GM12878 (cell line): ENCODE measurements at regions not wholly inside any gene's neighbourhood (a gene's known extent, or its start where the extent isn't known, plus 50 kb on each side); places are given as distances from the start of the nearest gene placed in this dataset.

Experiments used
- ATAC-seq: fragments of 200-7000 bp; cut with Tn5 transposase; 3 replicates; pipeline ENCODE4 v1.9.1; 2020; ENCODE audit warnings: mild to moderate bottlenecking, moderate library complexity
- BruUV-seq: library from RNA; stranded (reverse); fragments of 400-500 nt; replicated peaks from 2 replicates; lab custom pipeline; 2021; lab: Mats Ljungman, UMichigan
- CTCF ChIA-PET: fragments of 300-600 bp; sonication (Branson Sonifier 250); formaldehyde crosslinking; extraction: SDS; loops from one replicate; lab custom pipeline; 2021; ENCODE audit warnings: inconsistent platforms; lab: Yijun Ruan, JAX
- POLR2A ChIA-PET: fragments of 350-600 bp; formaldehyde crosslinking; extraction: SDS; loops from one replicate; lab custom pipeline; 2021; ENCODE audit warnings: inconsistent platforms; lab: Charles Lee
- RAD21 ChIA-PET: fragments of 300-600 bp; sonication (Branson Sonifier 250); formaldehyde crosslinking; loops from one replicate; lab custom pipeline; 2023; ENCODE audit warnings: antibody characterized with exemption; ENCODE audit not compliant: unreplicated experiment; lab: Charles Lee
- SMC1A ChIA-PET: fragments of 300-600 bp; sonication (Branson Sonifier 250); formaldehyde crosslinking; loops from one replicate; lab custom pipeline; 2023; ENCODE audit not compliant: unreplicated experiment, uncharacterized antibody; lab: Charles Lee
- DNase-seq: peaks from one replicate; pipeline ENCODE4 v3.0.0-alpha.2; 2011; ENCODE audit warnings: low read depth, low spot score
- FAIRE-seq: peaks from 3 replicates; lab custom pipeline; 2011; peaks lifted over from hg19 to GRCh38; lab: Jason Lieb, UNC
- H2AFZ ChIP-seq: 2 replicates; pipeline ENCODE4 v1.6.0; 2011; ENCODE audit warnings: low read depth, low read length, control low read depth; ENCODE audit not compliant: control insufficient read depth
- H3K27ac ChIP-seq: 2 replicates; pipeline ENCODE4 v1.5.1; 2011; ENCODE audit warnings: control low read depth; ENCODE audit not compliant: control insufficient read depth, insufficient read depth
- H3K27me3 ChIP-seq, 2 experiments: replicated peaks in 1 of 2; 2 replicates each; pipeline versions ENCODE4 v1.6.0 to v1.6.1; 2011; ENCODE audit warnings: low read length in 1 of 2; ENCODE audit not compliant: control insufficient read depth in 2 of 2, insufficient read depth in 2 of 2
- H3K36me3 ChIP-seq, 2 experiments: 2 replicates each; pipeline ENCODE4 v1.5.1; 2011; ENCODE audit warnings: low read length in 1 of 2; ENCODE audit not compliant: control insufficient read depth in 2 of 2, insufficient read depth in 2 of 2
- H3K4me1 ChIP-seq: 2 replicates; pipeline ENCODE4 v1.6.1; 2011; ENCODE audit warnings: mild to moderate bottlenecking, low read length, moderate library complexity, mixed read lengths; ENCODE audit not compliant: control insufficient read depth, insufficient read depth
- H3K4me2 ChIP-seq: 2 replicates; pipeline ENCODE4 v1.6.0; 2011; ENCODE audit warnings: control low read depth; ENCODE audit not compliant: control insufficient read depth, insufficient read depth
- H3K4me3 ChIP-seq: fragments of 200-600 bp; sonication (generic); 2 replicates; pipeline ENCODE4 v1.5.1; 2016
- H3K79me2 ChIP-seq: 2 replicates; pipeline ENCODE4 v1.6.0; 2011; ENCODE audit warnings: low read length; ENCODE audit not compliant: control insufficient read depth, insufficient read depth
- H3K9ac ChIP-seq: 2 replicates; pipeline ENCODE4 v1.8.0; 2011; ENCODE audit warnings: low read length, control low read depth, mixed read lengths; ENCODE audit not compliant: control insufficient read depth, insufficient read depth
- H3K9me3 ChIP-seq: replicated peaks from 3 replicates; pipeline ENCODE4 v1.5.1; 2011; ENCODE audit warnings: mild to moderate bottlenecking, low read length; ENCODE audit not compliant: control insufficient read depth, insufficient read depth
- H4K20me1 ChIP-seq: 2 replicates; pipeline ENCODE4 v1.6.0; 2011; ENCODE audit not compliant: control insufficient read depth, insufficient read depth
- CBX5 ChIP-seq: sonication (generic); IDR thresholded peaks from 2 replicates; pipeline ENCODE4 v1.6.1; 2016; ENCODE audit warnings: low read depth, moderate library complexity, mild to moderate bottlenecking, inconsistent platforms
- HDAC6 ChIP-seq: fragments of 200-600 bp; sonication (generic); IDR thresholded peaks from one replicate; pipeline ENCODE4 v1.8.0; 2017; ENCODE audit warnings: antibody characterized with exemption; ENCODE audit not compliant: unreplicated experiment
- LARP7 ChIP-seq: fragments of 450-650 bp; IDR thresholded peaks from 2 replicates; pipeline ENCODE4 v1.6.1; 2017; ENCODE audit warnings: mild to moderate bottlenecking
- RFX5 ChIP-seq: IDR thresholded peaks from 2 replicates; pipeline ENCODE4 v1.6.1; 2011; ENCODE audit warnings: low read depth, low read length, improper control_type of control experiment
- SRF ChIP-seq, 2 experiments: IDR thresholded peaks; 2 replicates each; pipeline ENCODE4 v1.6.1; 2011; ENCODE audit warnings: low read depth in 2 of 2, low read length in 2 of 2, mild to moderate bottlenecking in 1 of 2, moderate library complexity in 1 of 2
- TCF12 ChIP-seq: IDR thresholded peaks from 2 replicates; pipeline ENCODE4 v1.6.1; 2011; ENCODE audit warnings: low read depth, mild to moderate bottlenecking, low read length
- TCF3 ChIP-seq: IDR thresholded peaks from 2 replicates; pipeline ENCODE4 v1.6.1; 2012; ENCODE audit warnings: low read depth, mild to moderate bottlenecking, low read length, borderline replicate concordance; ENCODE audit not compliant: insufficient read depth
- WRNIP1 ChIP-seq: IDR thresholded peaks from 2 replicates; pipeline ENCODE4 v1.6.1; 2011; ENCODE audit warnings: low read depth, low read length, improper control_type of control experiment, borderline replicate concordance
- ZNF622 ChIP-seq: fragments of 450-650 bp; IDR thresholded peaks from 2 replicates; pipeline ENCODE4 v1.6.1; 2017; ENCODE audit warnings: mild to moderate bottlenecking, inconsistent platforms
- WGBS: methylation state at CpG from one replicate; pipeline ENCODE4 v1.1.6; 2016; ENCODE audit warnings: low lambda C conversion rate; ENCODE audit not compliant: insufficient replicate concordance, insufficient coverage; ENCODE audit errors: missing lambda C conversion rate; 5-methylcytosine and 5-hydroxymethylcytosine counted together
- in situ Hi-C: fragments of 300-500 bp; cut with MboI; formaldehyde crosslinking; loops from 9 replicates; pipeline ENCODE4 v1.14.3; 2018; ENCODE audit warnings: mixed read lengths
- intact Hi-C: fragments of 100-400 bp; cut with micrococcal nuclease; formaldehyde crosslinking; loops from one replicate; pipeline ENCODE4 v1.14.2; 2022; ENCODE audit not compliant: unreplicated experiment
- TF ChIP-seq, protein P1 (sequence below): IDR thresholded peaks from 2 replicates; pipeline ENCODE4 v1.6.1; 2012; ENCODE audit warnings: low read depth, low read length, improper control_type of control experiment
- TF ChIP-seq, protein P2 (sequence below): IDR thresholded peaks from 2 replicates; pipeline ENCODE4 v1.6.1; 2011; ENCODE audit warnings: borderline replicate concordance, low read depth, mild to moderate bottlenecking, moderate library complexity, mixed read lengths, low read length; ENCODE audit not compliant: insufficient read depth; ENCODE audit errors: extremely low read length

GRCh38 chr2:219947575-219947974, 320.1 kb downstream of the SLC4A3 start:
- no peaks in the 10 kb centered on the region for H3K9me3 ChIP-seq
- ChIA-PET POLR2A (no interaction called here), SMC1A (interaction anchor here (1.2 kb wide), 1 partner anchor 16 kb away, joined by 3 read pairs; no protein-coding TSS in a partner anchor), RAD21 (no interaction called here), CTCF (interaction anchor here (0.5 kb wide), 1 partner anchor 677 kb away, joined by 4 read pairs; no protein-coding TSS in a partner anchor)
- no peaks in the 10 kb centered on the region for H3K36me3 ChIP-seq
- H4K20me1 ChIP-seq: no peaks in the 10 kb centered on the region
- H3K4me3 ChIP-seq: no peak overlapping the region
- H3K27ac ChIP-seq: no peak overlapping the region
- FAIRE-seq (no peak), ATAC-seq (no peak), DNase-seq (no peak)
- TF ChIP-seq, protein P1, sequence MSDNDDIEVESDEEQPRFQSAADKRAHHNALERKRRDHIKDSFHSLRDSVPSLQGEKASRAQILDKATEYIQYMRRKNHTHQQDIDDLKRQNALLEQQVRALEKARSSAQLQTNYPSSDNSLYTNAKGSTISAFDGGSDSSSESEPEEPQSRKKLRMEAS: no peak
- TF ChIP-seq TCF3 (no peak), ZNF622 (no peak), WRNIP1 (no peak), RFX5 (no peak), LARP7 (no peak), HDAC6 (no peak), SRF (IDR thresholded peaks at IDR 0.05; ENCODE audit: low read depth in 2 of 2, low read length in 2 of 2) (no peak), CBX5 (no peak), TCF12 (no peak)
- TF ChIP-seq, protein P2, sequence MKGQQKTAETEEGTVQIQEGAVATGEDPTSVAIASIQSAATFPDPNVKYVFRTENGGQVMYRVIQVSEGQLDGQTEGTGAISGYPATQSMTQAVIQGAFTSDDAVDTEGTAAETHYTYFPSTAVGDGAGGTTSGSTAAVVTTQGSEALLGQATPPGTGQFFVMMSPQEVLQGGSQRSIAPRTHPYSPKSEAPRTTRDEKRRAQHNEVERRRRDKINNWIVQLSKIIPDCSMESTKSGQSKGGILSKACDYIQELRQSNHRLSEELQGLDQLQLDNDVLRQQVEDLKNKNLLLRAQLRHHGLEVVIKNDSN: no peak
- H3K9ac ChIP-seq: no peak overlapping the region
- 28% methylated on average over 3 of the region's 3 CpGs for WGBS
- in situ Hi-C loops (no loop called here), intact Hi-C loops (no loop called here)
- no peaks in the 10 kb centered on the region for H3K4me1 ChIP-seq
- BruUV-seq: no TSS peak
- H2AFZ ChIP-seq: no peak overlapping the region
- H3K79me2 ChIP-seq: no peaks in the 10 kb centered on the region
- no peak overlapping the region for H3K4me2 ChIP-seq
- H3K27me3 ChIP-seq: no peaks in the 10 kb centered on the region
